Pancreas (tissue), 10 donors: ENCODE measurements at regions not wholly inside any gene's neighbourhood (a gene's known extent, or its start where the extent isn't known, plus 50 kb on each side); places are given as distances from the start of the nearest gene placed in this dataset.

Experiments
- ATAC-seq, 4 donors: fragments of 200-7000 bp; cut with Tn5 transposase; one replicate each; pipeline versions ENCODE4 v1.8.0 to v1.9.1; 2020; ENCODE audit warnings: mild to moderate bottlenecking in 4 of 4, moderate library complexity in 4 of 4
- DNase-seq, 6 donors: peaks; one replicate each; pipeline ENCODE4 v3.0.0-alpha.2; 2020
- FAIRE-seq: peaks from 2 replicates; lab custom pipeline; 2012; peaks lifted over from hg19 to GRCh38; lab: Jason Lieb, UNC
- H3K27ac ChIP-seq, 4 donors: fragments of 200-600 bp; sonication (generic); 1 replicate in 3 of 4; 2 replicates in 1 of 4; pipeline versions ENCODE4 v1.5.0 to v1.8.0; 2020
- H3K27me3 ChIP-seq, 4 donors: fragments of 200-600 bp; one replicate each; pipeline ENCODE4 v1.8.0; 2021
- H3K36me3 ChIP-seq, 3 donors: fragments of 200-600 bp; sonication (generic) in 1 of 3; one replicate each; pipeline versions ENCODE4 v1.5.0 to v1.8.0; 2020 to 2021
- H3K4me1 ChIP-seq, 3 donors: fragments of 200-600 bp; one replicate each; pipeline ENCODE4 v1.8.0; 2021
- H3K4me3 ChIP-seq, 4 donors: fragments of 200-600 bp; sonication (generic) in 2 of 4; one replicate each; pipeline versions ENCODE4 v1.5.0 to v1.8.0; 2020 to 2021
- H3K9me3 ChIP-seq, 4 donors: fragments of 200-600 bp; one replicate each; pipeline ENCODE4 v1.8.0; 2021
- WGBS, 2 donors: extraction: QIAGEN DNeasy Blood & Tissue Kit; methylation state at CpG; one replicate each; pipeline ENCODE4 v1.1.7; 2013; 5-methylcytosine and 5-hydroxymethylcytosine counted together
- intact Hi-C, 3 donors: fragments of 100-400 bp; cut with DNase I; formaldehyde crosslinking; loops; one replicate each; pipeline versions ENCODE4 v1.11.1 to v1.14.2; 2022
- TF ChIP-seq, protein P1 (sequence below), 4 donors: fragments of 200-600 bp; sonication (generic) in 3 of 4; IDR thresholded peaks; one replicate each; pipeline versions ENCODE4 v1.5.0 to v1.8.0; 2021; ENCODE audit warnings: antibody characterized with exemption in 4 of 4
- donor health status: healthy with polysubstance abuse.
- donor health status: DM: no; HTN: no; CAD: no; lungs with moderate emphysema.
- donor health status: DM: no; HTN: no; CAD: no.
- donor health status: control.
- donor health status: control.
- donor health status: Bipolar disorder and iron deficiency.
- donor health status: DM: yes; HTN: yes; CAD: no.
- donor health status: DM: no; HTN: no; CAD: no.
- donor health status: DM: no; HTN: no; CAD: no.
- donor health status: DM: yes; HTN: yes; CAD: no.

DNA sequence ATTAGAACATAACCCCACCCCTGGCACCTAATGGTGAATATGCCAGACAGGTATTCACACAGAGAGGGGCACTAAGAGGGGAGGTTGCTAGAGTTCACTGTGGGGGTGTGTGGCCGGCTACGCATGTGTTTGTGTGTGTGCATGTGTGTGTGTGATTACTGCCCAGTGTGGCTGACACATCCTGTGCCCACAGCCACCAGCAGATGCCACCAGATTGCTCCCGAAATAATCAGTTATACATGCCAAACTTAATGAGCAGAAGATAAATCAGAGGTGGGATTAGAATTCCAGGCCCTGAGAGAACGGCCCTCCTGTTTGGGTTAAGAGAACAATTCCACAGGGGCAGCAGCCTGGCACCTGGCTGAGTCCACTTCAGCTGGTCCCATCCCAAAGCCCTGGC lies 91.8 kb upstream of the TBCA start:
- Histone ChIP-seq H3K4me3 (no peak overlapping the region), H3K4me1 (no peaks in the 10 kb centered on the region), H3K9me3 (peaks cover 0 to 2% (median 0%) of the 10 kb centered on the region in 4 donors), H3K27ac (no peak overlapping the region), H3K36me3 (no peaks in the 10 kb centered on the region), H3K27me3 (no peaks in the 10 kb centered on the region)
- intact Hi-C loops = no loop called here
- TF ChIP-seq, protein P1, sequence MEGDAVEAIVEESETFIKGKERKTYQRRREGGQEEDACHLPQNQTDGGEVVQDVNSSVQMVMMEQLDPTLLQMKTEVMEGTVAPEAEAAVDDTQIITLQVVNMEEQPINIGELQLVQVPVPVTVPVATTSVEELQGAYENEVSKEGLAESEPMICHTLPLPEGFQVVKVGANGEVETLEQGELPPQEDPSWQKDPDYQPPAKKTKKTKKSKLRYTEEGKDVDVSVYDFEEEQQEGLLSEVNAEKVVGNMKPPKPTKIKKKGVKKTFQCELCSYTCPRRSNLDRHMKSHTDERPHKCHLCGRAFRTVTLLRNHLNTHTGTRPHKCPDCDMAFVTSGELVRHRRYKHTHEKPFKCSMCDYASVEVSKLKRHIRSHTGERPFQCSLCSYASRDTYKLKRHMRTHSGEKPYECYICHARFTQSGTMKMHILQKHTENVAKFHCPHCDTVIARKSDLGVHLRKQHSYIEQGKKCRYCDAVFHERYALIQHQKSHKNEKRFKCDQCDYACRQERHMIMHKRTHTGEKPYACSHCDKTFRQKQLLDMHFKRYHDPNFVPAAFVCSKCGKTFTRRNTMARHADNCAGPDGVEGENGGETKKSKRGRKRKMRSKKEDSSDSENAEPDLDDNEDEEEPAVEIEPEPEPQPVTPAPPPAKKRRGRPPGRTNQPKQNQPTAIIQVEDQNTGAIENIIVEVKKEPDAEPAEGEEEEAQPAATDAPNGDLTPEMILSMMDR (IDR thresholded peaks at IDR 0.05) = no peak
- 72 to 79% methylated on average over 4 of the region's 4 CpGs for WGBS, 2 donors
- no peak for FAIRE-seq
- ATAC-seq = no peak
- no peak for DNase-seq

DNA sequence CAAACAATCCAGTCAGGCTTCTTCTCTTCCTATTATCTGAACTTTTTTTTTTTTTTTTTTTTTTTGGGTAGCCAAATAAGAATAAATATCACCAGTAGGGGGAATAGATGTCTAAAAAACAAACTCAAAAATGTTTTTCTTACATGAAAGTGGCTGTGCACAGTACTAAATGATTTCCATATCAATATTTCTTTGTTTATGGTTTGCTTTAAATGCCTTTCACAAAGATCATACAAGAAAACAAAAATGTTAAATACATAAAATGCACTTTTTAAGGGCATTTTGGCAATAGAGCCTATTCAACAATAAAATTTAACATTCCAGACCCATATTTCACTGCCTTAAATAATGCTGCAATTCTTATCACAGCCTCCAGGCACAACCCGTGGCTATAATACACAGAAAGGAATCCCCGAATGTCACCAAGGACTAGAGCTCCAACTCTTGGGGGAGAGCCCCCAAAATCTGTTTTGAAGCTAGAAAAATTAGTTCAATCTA lies 91.1 kb upstream of the TBCA start:
- FAIRE-seq (no peak), ATAC-seq (no peak), DNase-seq (no peak)
- no peak overlapping the region for H3K27ac ChIP-seq
- intact Hi-C loops = no loop called here
- H3K9me3 ChIP-seq = no peaks in the 10 kb centered on the region
- WGBS, 2 donors = 37 to 50% methylated on average over 2 of the region's 2 CpGs
- H3K36me3 ChIP-seq = no peaks in the 10 kb centered on the region
- TF ChIP-seq, protein P1 (IDR thresholded peaks at IDR 0.05) = no peak
- no peaks in the 10 kb centered on the region for H3K27me3 ChIP-seq
- H3K4me1 ChIP-seq = no peaks in the 10 kb centered on the region
- H3K4me3 ChIP-seq = no peak overlapping the region

DNA sequence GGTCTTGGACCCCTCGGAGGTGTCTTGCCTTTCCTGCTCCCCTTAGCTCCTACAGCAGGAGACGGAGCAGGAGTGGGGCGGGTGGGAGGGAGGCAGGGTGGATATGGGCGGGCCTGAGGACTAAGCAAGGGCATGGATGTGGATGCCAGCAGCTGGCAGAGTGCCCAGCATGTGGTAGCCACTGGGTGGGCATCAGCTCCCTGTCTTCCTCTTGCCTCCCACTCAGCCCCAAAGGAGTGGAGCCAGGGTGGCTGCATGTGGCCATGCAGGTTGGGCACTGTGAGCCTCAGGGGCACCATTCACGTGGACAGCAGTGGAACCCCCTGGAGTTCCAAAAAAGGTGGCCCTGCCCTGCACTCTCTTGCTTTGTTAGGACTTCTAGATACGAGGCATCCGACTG lies 90.1 kb upstream of the TBCA start:
- FAIRE-seq = no peak
- WGBS, 2 donors = 73 to 82% methylated on average over 7 of the region's 7 CpGs
- intact Hi-C loops = no loop called here

DNA sequence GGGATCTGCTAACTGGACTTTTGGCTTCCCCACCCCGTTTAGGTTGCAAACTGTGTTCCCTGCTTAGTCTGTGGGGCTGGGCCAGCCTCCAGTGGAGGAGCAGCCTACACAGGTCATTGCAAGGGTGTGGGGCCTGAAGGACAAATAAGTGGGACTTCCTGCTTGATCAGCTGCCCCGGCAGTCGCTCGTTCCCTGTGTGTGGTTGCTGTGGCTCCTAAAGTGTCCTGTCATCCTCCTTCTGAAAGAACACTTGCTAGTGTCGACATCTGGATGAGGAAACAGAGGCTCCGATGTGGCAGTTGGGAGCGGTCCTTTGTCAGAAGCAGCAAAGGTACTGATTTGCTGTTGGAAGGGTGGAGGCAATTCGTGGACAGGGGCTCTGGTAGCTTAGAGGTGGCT lies 88.9 kb upstream of the TBCA start:
- Histone ChIP-seq H3K4me1 (no peaks in the 10 kb centered on the region), H3K9me3 (no peaks in the 10 kb centered on the region), H3K36me3 (no peaks in the 10 kb centered on the region), H3K27ac (no peak overlapping the region), H3K4me3 (no peak overlapping the region), H3K27me3 (no peaks in the 10 kb centered on the region)
- intact Hi-C loops = no loop called here
- FAIRE-seq (no peak), DNase-seq (no peak), ATAC-seq (no peak)
- WGBS, 2 donors = 60 to 69% methylated on average over 8 of the region's 8 CpGs
- TF ChIP-seq, protein P1 (IDR thresholded peaks at IDR 0.05) = no peak

More for the DNA sequence above, 90.1 kb upstream of the TBCA start:
- TF ChIP-seq, protein P1 (IDR thresholded peaks at IDR 0.05) = no peak
- DNase-seq = peak in 1 of 6 donors; percentile 56
- Histone ChIP-seq H3K27me3 (no peaks in the 10 kb centered on the region), H3K4me1 (no peaks in the 10 kb centered on the region), H3K4me3 (no peak overlapping the region), H3K27ac (no peak overlapping the region), H3K36me3 (no peaks in the 10 kb centered on the region), H3K9me3 (no peaks in the 10 kb centered on the region)
- no peak for ATAC-seq

GRCh38 chr5:77863181-77863580 lies 87.0 kb upstream of the TBCA start:
- Histone ChIP-seq H3K9me3 (no peaks in the 10 kb centered on the region), H3K4me1 (no peaks in the 10 kb centered on the region), H3K4me3 (no peak overlapping the region), H3K27me3 (no peaks in the 10 kb centered on the region), H3K27ac (no peak overlapping the region), H3K36me3 (no peaks in the 10 kb centered on the region)
- TF ChIP-seq, protein P1 (IDR thresholded peaks at IDR 0.05) = no peak
- WGBS, 2 donors = 41 to 47% methylated on average over 1 of the region's 1 CpG
- intact Hi-C loops = no loop called here
- no peak for DNase-seq
- no peak for ATAC-seq
- no peak for FAIRE-seq
